Astrocyte of the cerebellum (primary cell): ENCODE measurements at regions not wholly inside any gene's neighbourhood (a gene's known extent, or its start where the extent isn't known, plus 50 kb on each side); places are given as distances from the start of the nearest gene placed in this dataset.

Source experiments
- DNase-seq: peaks from one replicate; pipeline ENCODE4 v3.0.0-alpha.2; 2011; ENCODE audit warnings: low read depth
- H3K4me3 ChIP-seq: 2 replicates; pipeline ENCODE4 v1.5.1; 2011; ENCODE audit warnings: mild to moderate bottlenecking, low read depth, low read length, moderate library complexity
- in situ Hi-C: cut with HindIII; loops from 2 replicates; pipeline ENCODE4 v1.10.0; 2017; ENCODE audit warnings: low sequenced_read_pairs
- TF ChIP-seq, protein P1 (sequence below): IDR thresholded peaks from 2 replicates; pipeline ENCODE4 v1.5.1; 2012; ENCODE audit warnings: low read length, low read depth, moderate library complexity, mild to moderate bottlenecking; ENCODE audit errors: missing control alignments

DNA sequence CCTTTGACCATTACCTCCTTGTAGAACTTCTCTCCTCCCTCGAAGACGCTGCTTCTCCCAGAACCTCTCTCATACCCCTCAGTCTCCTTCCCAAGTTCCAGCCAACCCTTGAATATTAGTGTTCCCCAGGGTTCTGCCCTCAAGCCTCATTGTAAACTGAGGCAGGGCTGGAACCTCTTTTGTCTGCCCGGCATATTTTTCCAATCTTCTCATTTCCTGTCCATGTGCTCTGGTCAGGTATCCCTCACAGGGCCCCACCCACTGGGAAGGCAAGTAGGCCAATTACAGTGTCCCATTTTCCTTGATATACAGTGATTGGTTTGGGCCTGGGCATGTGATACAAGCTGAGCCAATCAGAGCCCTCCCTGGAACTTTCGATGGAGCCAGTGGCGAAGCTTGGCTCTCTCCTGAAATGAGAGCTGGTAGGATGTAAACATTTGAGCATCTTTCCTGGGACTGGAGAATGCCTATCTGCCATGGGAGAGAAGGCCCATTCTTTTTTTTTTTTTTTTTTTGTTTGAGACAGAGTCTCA is 57.1 kb upstream of the ID3 start:
- in situ Hi-C loops, result no loop called here
- no peak overlapping the region for H3K4me3 ChIP-seq
- DNase-seq, result no peak

DNA sequence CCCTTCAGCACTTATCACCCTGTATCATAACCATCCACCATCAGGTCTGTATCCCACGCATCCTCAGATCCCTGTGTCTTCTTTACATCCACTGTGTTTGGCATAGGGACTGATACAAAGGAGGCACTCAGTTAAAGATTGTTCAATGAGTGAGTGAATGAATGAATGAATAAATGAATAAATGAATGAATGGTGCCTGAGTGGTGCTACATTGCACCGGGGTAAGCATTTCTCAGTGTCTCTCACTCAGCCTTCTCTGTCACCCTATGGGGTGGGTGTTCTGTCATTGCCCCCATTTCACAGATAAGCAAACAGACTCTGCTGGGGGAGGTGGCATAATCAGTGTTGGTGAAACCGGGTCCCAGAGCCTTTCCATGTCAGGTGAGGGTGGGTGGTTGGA is 56.6 kb upstream of the ID3 start:
- no peak for DNase-seq
- TF ChIP-seq, protein P1, sequence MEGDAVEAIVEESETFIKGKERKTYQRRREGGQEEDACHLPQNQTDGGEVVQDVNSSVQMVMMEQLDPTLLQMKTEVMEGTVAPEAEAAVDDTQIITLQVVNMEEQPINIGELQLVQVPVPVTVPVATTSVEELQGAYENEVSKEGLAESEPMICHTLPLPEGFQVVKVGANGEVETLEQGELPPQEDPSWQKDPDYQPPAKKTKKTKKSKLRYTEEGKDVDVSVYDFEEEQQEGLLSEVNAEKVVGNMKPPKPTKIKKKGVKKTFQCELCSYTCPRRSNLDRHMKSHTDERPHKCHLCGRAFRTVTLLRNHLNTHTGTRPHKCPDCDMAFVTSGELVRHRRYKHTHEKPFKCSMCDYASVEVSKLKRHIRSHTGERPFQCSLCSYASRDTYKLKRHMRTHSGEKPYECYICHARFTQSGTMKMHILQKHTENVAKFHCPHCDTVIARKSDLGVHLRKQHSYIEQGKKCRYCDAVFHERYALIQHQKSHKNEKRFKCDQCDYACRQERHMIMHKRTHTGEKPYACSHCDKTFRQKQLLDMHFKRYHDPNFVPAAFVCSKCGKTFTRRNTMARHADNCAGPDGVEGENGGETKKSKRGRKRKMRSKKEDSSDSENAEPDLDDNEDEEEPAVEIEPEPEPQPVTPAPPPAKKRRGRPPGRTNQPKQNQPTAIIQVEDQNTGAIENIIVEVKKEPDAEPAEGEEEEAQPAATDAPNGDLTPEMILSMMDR, result no peak
- in situ Hi-C loops, result no loop called here
- no peak overlapping the region for H3K4me3 ChIP-seq

More for the DNA sequence above, 57.1 kb upstream of the ID3 start:
- TF ChIP-seq, protein P1, result no peak

DNA sequence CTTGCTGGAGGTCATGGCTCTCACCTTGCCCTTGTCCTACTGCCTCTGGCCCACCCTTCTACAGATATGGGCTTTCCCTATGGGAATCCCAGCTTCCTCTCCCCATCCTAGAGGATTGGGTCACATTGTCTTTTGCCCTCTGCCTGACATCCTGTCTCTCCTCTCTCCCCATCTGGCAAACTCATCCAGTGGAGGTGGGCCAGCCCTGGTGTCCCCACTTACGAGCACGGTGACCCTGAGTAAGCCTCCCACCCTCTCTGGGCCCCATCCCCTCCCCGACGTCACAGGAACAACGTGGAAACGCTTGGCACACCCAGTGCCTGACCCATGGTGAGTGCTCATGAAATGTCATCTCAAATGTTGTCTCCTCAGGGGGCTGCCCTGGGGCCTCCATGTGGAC is 56.1 kb upstream of the ID3 start:
- H3K4me3 ChIP-seq, result no peak overlapping the region
- TF ChIP-seq, protein P1, result no peak
- DNase-seq, result no peak
- in situ Hi-C loops, result no loop called here

DNA sequence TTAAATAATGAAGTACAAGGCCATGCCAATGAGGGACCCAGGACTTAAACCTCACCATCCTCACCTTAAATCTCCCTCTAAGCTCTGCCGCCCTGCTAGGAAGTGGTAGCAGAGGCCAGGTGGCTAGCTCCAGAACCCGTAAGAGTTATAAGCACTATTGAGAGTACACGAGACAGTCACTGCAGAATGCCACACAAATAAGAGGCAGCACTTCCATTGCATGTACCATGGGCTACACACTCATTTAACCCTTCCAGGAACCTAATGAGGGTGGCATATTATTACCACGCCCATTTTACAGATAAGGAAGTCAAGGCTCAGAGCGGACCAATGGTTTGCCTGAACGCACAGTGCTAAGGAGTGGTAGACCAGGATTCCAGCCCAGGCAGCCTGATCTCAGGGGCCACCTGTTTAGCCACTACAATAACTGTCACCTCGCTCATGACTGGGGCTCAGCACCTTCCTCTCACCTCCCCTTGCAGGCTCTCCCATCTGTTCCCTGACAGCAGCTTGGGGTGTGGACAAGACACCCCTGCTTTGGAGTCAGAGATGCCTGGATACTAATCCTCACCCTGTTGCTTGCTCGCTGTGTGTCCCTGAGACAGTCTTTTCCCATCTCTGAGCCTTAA is 54.8 kb upstream of the ID3 start:
- TF ChIP-seq, protein P1, result no peak
- DNase-seq, result no peak
- in situ Hi-C loops, result no loop called here
- H3K4me3 ChIP-seq, result no peak overlapping the region

DNA sequence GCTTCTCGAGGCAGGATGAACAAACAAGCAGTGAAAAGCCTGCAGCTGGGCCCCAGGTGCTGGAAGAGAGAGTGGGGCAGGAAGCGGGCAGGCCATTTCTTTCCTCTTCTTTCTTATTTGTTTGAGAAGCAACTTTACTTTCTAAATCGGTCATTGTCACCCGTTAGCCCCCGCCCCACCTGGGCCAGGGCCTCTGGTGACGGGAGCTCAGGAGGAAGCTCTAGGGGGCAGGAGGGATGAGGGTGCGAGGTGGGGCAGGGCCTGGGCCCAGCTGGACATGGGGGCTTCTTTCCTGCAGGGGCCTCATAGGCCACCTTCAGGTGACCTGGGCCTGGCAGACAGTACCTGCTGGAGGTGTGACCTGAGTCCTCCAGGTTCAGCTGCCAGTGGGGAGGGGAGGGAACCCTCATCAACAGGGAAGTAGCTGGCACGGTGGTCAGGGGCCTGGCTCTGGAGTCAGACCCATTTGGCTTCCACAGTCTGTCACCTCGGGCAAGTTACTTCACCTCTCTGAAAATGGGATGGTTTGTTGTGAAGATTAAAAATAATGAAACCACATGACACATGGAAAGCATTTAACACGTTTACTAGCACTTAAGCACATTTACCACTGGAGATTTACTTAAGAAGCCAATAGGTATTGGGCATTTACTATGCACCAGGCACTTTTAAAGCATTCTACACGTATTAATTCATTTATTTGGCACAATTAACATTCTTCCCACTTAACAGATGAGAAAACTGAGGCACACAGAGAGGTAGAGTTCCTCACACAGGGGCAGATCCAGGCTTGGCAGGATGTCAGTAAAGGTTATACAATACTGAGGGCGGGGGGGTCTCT is 54.1 kb upstream of the ID3 start:
- DNase-seq, result no peak
- TF ChIP-seq, protein P1, result no peak
- no peak overlapping the region for H3K4me3 ChIP-seq
- in situ Hi-C loops, result no loop called here

DNA sequence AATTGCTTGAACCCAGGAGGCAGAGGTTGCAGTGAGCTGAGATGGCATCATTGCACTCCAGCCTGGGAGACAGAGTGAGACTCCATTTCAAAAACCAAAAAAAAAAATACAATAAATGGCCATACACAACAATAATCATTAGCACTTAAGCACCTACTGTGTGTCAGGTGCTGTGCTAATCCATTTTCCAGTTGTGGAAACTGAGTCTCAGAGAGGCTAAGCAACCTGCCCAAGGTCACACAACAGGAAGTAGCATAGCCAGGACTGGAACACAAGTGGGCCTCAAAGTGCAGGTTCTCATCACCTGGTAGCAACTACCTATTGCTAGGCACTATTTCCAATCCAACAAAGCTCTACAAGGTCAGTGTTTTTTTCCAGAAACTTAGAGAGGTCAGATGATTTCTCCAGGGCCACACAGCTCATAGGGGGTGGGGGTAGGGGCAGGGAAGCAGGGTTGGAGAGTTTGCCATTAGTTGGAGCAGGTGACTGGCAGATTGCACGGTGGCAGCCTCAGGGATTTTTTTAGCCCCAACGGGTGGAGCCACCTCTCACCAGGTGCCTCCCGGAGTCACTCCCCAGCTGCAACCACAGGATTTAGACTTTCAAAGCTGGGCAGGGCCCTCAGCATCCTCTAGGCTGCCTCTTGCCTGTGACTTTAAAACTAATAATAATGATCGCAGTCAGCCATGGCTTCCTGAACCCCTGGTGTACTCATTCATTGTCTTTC is 52.5 kb upstream of the ID3 start:
- TF ChIP-seq, protein P1, result no peak
- no peak for DNase-seq
- H3K4me3 ChIP-seq, result no peak overlapping the region
- in situ Hi-C loops, result no loop called here
